ENCODE measurements at regions not wholly inside any gene's neighbourhood (a gene's known extent, or its start where the extent isn't known, plus 50 kb on each side); places are given as distances from the start of the nearest gene placed in this dataset.

DNA sequence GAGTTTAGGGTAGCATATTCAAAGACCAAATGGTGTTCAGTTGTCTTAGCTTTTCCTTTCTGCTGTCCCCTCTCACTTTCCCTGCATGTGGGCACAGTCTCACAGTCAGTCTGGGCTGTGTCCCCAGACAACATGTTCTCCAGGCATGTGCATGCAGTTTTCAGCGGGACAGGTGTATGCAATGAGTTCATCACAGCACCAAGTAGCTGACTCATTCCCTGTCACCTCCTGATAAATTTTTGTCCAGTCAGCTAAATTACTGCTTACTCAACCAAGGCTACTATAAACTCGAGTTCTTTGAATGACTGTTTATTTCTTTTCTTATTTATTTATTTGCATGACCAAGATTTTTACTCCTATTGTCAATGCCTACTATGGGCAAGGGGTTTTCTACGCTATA, 148.8 kb upstream of the CDH19 start:
- TF ChIP-seq JUND (IDR thresholded peaks at IDR 0.05) (no peak), RAD21 (IDR thresholded peaks at IDR 0.05) (no peak)
- TF ChIP-seq, protein P1, sequence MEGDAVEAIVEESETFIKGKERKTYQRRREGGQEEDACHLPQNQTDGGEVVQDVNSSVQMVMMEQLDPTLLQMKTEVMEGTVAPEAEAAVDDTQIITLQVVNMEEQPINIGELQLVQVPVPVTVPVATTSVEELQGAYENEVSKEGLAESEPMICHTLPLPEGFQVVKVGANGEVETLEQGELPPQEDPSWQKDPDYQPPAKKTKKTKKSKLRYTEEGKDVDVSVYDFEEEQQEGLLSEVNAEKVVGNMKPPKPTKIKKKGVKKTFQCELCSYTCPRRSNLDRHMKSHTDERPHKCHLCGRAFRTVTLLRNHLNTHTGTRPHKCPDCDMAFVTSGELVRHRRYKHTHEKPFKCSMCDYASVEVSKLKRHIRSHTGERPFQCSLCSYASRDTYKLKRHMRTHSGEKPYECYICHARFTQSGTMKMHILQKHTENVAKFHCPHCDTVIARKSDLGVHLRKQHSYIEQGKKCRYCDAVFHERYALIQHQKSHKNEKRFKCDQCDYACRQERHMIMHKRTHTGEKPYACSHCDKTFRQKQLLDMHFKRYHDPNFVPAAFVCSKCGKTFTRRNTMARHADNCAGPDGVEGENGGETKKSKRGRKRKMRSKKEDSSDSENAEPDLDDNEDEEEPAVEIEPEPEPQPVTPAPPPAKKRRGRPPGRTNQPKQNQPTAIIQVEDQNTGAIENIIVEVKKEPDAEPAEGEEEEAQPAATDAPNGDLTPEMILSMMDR (IDR thresholded peaks at IDR 0.05; ENCODE audit: low read depth, low read length, missing input control) = no peak
- TF ChIP-seq, protein P2, sequence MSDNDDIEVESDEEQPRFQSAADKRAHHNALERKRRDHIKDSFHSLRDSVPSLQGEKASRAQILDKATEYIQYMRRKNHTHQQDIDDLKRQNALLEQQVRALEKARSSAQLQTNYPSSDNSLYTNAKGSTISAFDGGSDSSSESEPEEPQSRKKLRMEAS (IDR thresholded peaks at IDR 0.05) = no peak
- TF ChIP-seq, protein P3, sequence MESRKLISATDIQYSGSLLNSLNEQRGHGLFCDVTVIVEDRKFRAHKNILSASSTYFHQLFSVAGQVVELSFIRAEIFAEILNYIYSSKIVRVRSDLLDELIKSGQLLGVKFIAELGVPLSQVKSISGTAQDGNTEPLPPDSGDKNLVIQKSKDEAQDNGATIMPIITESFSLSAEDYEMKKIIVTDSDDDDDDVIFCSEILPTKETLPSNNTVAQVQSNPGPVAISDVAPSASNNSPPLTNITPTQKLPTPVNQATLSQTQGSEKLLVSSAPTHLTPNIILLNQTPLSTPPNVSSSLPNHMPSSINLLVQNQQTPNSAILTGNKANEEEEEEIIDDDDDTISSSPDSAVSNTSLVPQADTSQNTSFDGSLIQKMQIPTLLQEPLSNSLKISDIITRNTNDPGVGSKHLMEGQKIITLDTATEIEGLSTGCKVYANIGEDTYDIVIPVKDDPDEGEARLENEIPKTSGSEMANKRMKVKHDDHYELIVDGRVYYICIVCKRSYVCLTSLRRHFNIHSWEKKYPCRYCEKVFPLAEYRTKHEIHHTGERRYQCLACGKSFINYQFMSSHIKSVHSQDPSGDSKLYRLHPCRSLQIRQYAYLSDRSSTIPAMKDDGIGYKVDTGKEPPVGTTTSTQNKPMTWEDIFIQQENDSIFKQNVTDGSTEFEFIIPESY (IDR thresholded peaks at IDR 0.05) = no peak

Data from liver (tissue), 3 donors.